B cell (primary cell): ENCODE measurements at regions not wholly inside any gene's neighbourhood (a gene's known extent, or its start where the extent isn't known, plus 50 kb on each side); places are given as distances from the start of the nearest gene placed in this dataset.

Experiments
- ATAC-seq: fragments of 200-7000 bp; cut with Tn5 transposase; one replicate; pipeline ENCODE4 v1.10.0; 2021; ENCODE audit warnings: low read depth, mild to moderate bottlenecking, moderate number of reproducible peaks, moderate library complexity
- CTCF ChIA-PET: fragments of 350-600 bp; sonication (Branson Sonifier 250); formaldehyde crosslinking; loops from one replicate; lab custom pipeline; 2021; ENCODE audit warnings: antibody characterized with exemption, inconsistent platforms; lab: Charles Lee
- POLR2A ChIA-PET: fragments of 350-600 bp; sonication (Branson Sonifier 250); formaldehyde crosslinking; loops from one replicate; lab custom pipeline; 2021; ENCODE audit warnings: antibody characterized with exemption; lab: Charles Lee
- DNase-seq: peaks from one replicate; pipeline ENCODE4 v3.0.0; 2013
- H2AFZ ChIP-seq: 2 replicates; pipeline ENCODE4 v1.6.1; 2012; ENCODE audit warnings: mild to moderate bottlenecking, low read depth, low read length; ENCODE audit not compliant: insufficient read depth, poor library complexity, severe bottlenecking
- H3K27ac ChIP-seq, 2 donors: 1 replicate in 1 of 2; 2 replicates in 1 of 2; pipeline ENCODE4 v1.5.1; 2012 to 2013; ENCODE audit warnings: low read length in 2 of 2, mild to moderate bottlenecking in 2 of 2, moderate library complexity in 1 of 2
- H3K27me3 ChIP-seq, 4 experiments: fragments of 200-600 bp in 1 of 4; sonication (generic) in 1 of 4; replicated peaks in 1 of 4; 1 replicate in 2 of 4; 2 replicates in 2 of 4; pipeline versions ENCODE4 v1.6.1 to v1.7.0; 2013 to 2016; ENCODE audit warnings: low read length in 3 of 4, mild to moderate bottlenecking in 2 of 4, mixed read lengths in 1 of 4, moderate library complexity in 1 of 4; ENCODE audit not compliant: insufficient read depth in 4 of 4, control insufficient read depth in 3 of 4; ENCODE audit errors: control extremely low read depth in 1 of 4
- H3K36me3 ChIP-seq, 2 experiments: replicated peaks in 1 of 2; 1 replicate in 1 of 2; 2 replicates in 1 of 2; pipeline versions ENCODE4 v1.6.1 to v1.7.1; 2013; ENCODE audit warnings: low read length in 1 of 2; ENCODE audit not compliant: insufficient read depth in 2 of 2, control insufficient read depth in 1 of 2; ENCODE audit errors: control extremely low read depth in 1 of 2, extremely low read depth in 1 of 2
- H3K4me1 ChIP-seq, 2 donors: fragments of 200-600 bp in 1 of 2; sonication (generic) in 1 of 2; 1 replicate in 1 of 2; 2 replicates in 1 of 2; pipeline versions ENCODE4 v1.5.1 to v1.6.1; 2013 to 2017; ENCODE audit warnings: low read length in 2 of 2; ENCODE audit not compliant: control insufficient read depth in 2 of 2, insufficient read depth in 2 of 2
- H3K4me2 ChIP-seq: replicated peaks from 2 replicates; pipeline ENCODE3; 2012; ENCODE audit warnings: mild to moderate bottlenecking, low read depth, low read length; ENCODE audit not compliant: poor library complexity, severe bottlenecking
- H3K4me3 ChIP-seq, 5 experiments: fragments of 200-600 bp in 1 of 5; sonication (generic) in 1 of 5; 1 replicate in 3 of 5; 2 replicates in 2 of 5; pipeline versions ENCODE4 v1.5.1 to v1.7.0; 2011 to 2016; ENCODE audit warnings: low read length in 4 of 5, mild to moderate bottlenecking in 4 of 5, low read depth in 2 of 5, control low read depth in 1 of 5, moderate library complexity in 1 of 5; ENCODE audit not compliant: insufficient read depth in 1 of 5; ENCODE audit errors: control extremely low read depth in 1 of 5, extremely low read depth in 1 of 5
- H3K79me2 ChIP-seq: fragments of 200-600 bp; sonication (generic); one replicate; pipeline ENCODE4 v1.6.0; 2016; ENCODE audit warnings: low read length; ENCODE audit not compliant: control insufficient read depth, insufficient read depth
- H3K9ac ChIP-seq: fragments of 200-600 bp; sonication (generic); 2 replicates; pipeline ENCODE4 v1.6.1; 2017; ENCODE audit warnings: mild to moderate bottlenecking, low read length, moderate library complexity
- H3K9me3 ChIP-seq, 3 donors: one replicate each; pipeline versions ENCODE4 v1.6.1 to v1.7.1; 2013; ENCODE audit warnings: low read length in 2 of 3; ENCODE audit not compliant: control insufficient read depth in 2 of 3, insufficient read depth in 1 of 3; ENCODE audit errors: control extremely low read depth in 1 of 3
- H4K20me1 ChIP-seq: 2 replicates; pipeline ENCODE4 v1.6.0; 2012; ENCODE audit warnings: mild to moderate bottlenecking, low read length; ENCODE audit not compliant: insufficient read depth, control insufficient read depth, poor library complexity, severe bottlenecking
- H3K27ac Mint-ChIP-seq: one replicate; pipeline ENCODE4 v1.8.0; 2021; ENCODE audit warnings: mixed read lengths
- H3K27me3 Mint-ChIP-seq: one replicate; pipeline ENCODE4 v1.8.0; 2021; ENCODE audit warnings: mixed read lengths
- H3K4me1 Mint-ChIP-seq: one replicate; pipeline ENCODE4 v1.8.0; 2021; ENCODE audit warnings: mixed read lengths
- H3K4me3 Mint-ChIP-seq: one replicate; pipeline ENCODE4 v1.8.0; 2021; ENCODE audit warnings: mixed read lengths
- H3K9me3 Mint-ChIP-seq: one replicate; pipeline ENCODE4 v1.8.0; 2022; ENCODE audit warnings: mixed read lengths; ENCODE audit not compliant: insufficient read depth
- EZH2 ChIP-seq: IDR thresholded peaks from 2 replicates; pipeline ENCODE4 v1.6.1; 2012; ENCODE audit warnings: borderline replicate concordance, low read depth, mild to moderate bottlenecking, moderate library complexity, low read length; ENCODE audit not compliant: insufficient read depth, poor library complexity, severe bottlenecking
- WGBS: methylation state at CpG from one replicate; pipeline ENCODE4 v1.1.5; 2013; ENCODE audit warnings: missing lambda C conversion rate; ENCODE audit not compliant: insufficient coverage; 5-methylcytosine and 5-hydroxymethylcytosine counted together
- intact Hi-C: fragments of 100-400 bp; cut with micrococcal nuclease; formaldehyde crosslinking; loops from one replicate; pipeline ENCODE4 v1.10.0; 2022
- TF ChIP-seq, protein P1 (sequence below): fragments of 200-600 bp; IDR thresholded peaks from one replicate; pipeline ENCODE4 v1.8.0; 2022; ENCODE audit warnings: antibody characterized with exemption, mild to moderate bottlenecking

DNA sequence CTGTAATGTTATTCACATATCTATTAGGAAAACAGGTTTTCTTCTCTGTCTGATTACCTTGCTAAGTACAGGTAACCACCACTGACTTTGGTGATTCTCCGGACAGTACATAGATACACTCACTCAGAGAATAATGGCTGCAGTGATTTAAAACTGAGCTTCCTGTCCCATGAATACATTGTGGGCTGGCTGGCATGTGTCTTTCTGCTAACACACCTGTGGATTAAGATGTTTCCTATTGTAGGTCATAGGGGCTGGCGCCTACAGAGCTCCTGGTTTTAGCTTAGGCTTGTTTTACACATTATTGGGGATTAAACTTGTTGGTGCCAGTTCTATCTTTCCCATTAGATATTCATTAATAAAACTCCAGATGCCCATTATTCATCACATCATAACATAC lies 102.7 kb upstream of the MEIS2 start:
- Mint-ChIP-seq H3K4me1 (no peaks in the 10 kb centered on the region), H3K27ac (no peak overlapping the region), H3K9me3 (no peaks in the 10 kb centered on the region), H3K4me3 (no peak overlapping the region), H3K27me3 (no peaks in the 10 kb centered on the region)
- Histone ChIP-seq H3K36me3 (no peaks in the 10 kb centered on the region), H3K4me1 (no peaks in the 10 kb centered on the region), H3K9me3 (no peaks in the 10 kb centered on the region), H3K4me3 (no peak overlapping the region), H3K9ac (no peak overlapping the region), H3K27me3 (no peaks in the 10 kb centered on the region), H3K79me2 (no peaks in the 10 kb centered on the region), H2AFZ (no peak overlapping the region), H3K4me2 (no peak overlapping the region), H3K27ac (no peak overlapping the region), H4K20me1 (no peaks in the 10 kb centered on the region)
- DNase-seq (no peak), ATAC-seq (no peak)
- TF ChIP-seq, protein P1, sequence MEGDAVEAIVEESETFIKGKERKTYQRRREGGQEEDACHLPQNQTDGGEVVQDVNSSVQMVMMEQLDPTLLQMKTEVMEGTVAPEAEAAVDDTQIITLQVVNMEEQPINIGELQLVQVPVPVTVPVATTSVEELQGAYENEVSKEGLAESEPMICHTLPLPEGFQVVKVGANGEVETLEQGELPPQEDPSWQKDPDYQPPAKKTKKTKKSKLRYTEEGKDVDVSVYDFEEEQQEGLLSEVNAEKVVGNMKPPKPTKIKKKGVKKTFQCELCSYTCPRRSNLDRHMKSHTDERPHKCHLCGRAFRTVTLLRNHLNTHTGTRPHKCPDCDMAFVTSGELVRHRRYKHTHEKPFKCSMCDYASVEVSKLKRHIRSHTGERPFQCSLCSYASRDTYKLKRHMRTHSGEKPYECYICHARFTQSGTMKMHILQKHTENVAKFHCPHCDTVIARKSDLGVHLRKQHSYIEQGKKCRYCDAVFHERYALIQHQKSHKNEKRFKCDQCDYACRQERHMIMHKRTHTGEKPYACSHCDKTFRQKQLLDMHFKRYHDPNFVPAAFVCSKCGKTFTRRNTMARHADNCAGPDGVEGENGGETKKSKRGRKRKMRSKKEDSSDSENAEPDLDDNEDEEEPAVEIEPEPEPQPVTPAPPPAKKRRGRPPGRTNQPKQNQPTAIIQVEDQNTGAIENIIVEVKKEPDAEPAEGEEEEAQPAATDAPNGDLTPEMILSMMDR: no peak
- TF ChIP-seq EZH2: no peak
- ChIA-PET POLR2A (no interaction called here), CTCF (no interaction called here)
- WGBS: no CpG with 5 or more reads among the region's 2 CpGs
- intact Hi-C loops: no loop called here

GRCh38 chr15:37204692-37205091 lies 104.3 kb upstream of the MEIS2 start:
- TF ChIP-seq, protein P1: no peak
- no peak for TF ChIP-seq EZH2

More at GRCh38 chr15:37204692-37205091, 104.3 kb upstream of the MEIS2 start:
- ATAC-seq (no peak), DNase-seq (no peak)
- H3K27ac Mint-ChIP-seq: no peak overlapping the region
- H3K4me3 ChIP-seq: no peak overlapping the region
- no peaks in the 10 kb centered on the region for H3K4me1 ChIP-seq
- H3K9me3 ChIP-seq: no peaks in the 10 kb centered on the region
- H3K4me3 Mint-ChIP-seq: no peak overlapping the region
- ChIA-PET CTCF (interaction anchor here (0.6 kb wide), 1 partner anchor 1235 kb away, joined by 3 read pairs; no protein-coding TSS in a partner anchor), POLR2A (no interaction called here)
- no peaks in the 10 kb centered on the region for H3K27me3 Mint-ChIP-seq
- intact Hi-C loops: no loop called here
- H3K4me1 Mint-ChIP-seq: no peaks in the 10 kb centered on the region
- WGBS: no CpG with 5 or more reads among the region's 1 CpG
- H3K9ac ChIP-seq: no peak overlapping the region
- no peak overlapping the region for H3K27ac ChIP-seq
- H4K20me1 ChIP-seq: no peaks in the 10 kb centered on the region
- no peaks in the 10 kb centered on the region for H3K9me3 Mint-ChIP-seq
- no peaks in the 10 kb centered on the region for H3K36me3 ChIP-seq
- H3K27me3 ChIP-seq: no peaks in the 10 kb centered on the region
- H3K4me2 ChIP-seq: no peak overlapping the region
- H2AFZ ChIP-seq: no peak overlapping the region
- no peaks in the 10 kb centered on the region for H3K79me2 ChIP-seq
